DND-41 (cell line): ENCODE measurements at regions not wholly inside any gene's neighbourhood (a gene's known extent, or its start where the extent isn't known, plus 50 kb on each side); places are given as distances from the start of the nearest gene placed in this dataset.

ENCODE experiments used
- ATAC-seq: fragments of 200-7000 bp; cut with Tn5 transposase; 3 replicates; pipeline ENCODE4 v1.9.1; 2021; ENCODE audit warnings: low read depth; ENCODE audit not compliant: insufficient read depth
- DNase-seq: peaks from one replicate; pipeline ENCODE4 v3.0.0-alpha.2; 2020
- H2AFZ ChIP-seq: 2 replicates; pipeline ENCODE4 v1.6.0; 2012; ENCODE audit warnings: low read depth, low read length
- H3K27ac ChIP-seq: 2 replicates; pipeline ENCODE4 v1.5.1; 2012; ENCODE audit warnings: low read length, inconsistent platforms
- H3K27me3 ChIP-seq: fragments of 200-600 bp; sonication (generic); 2 replicates; pipeline ENCODE4 v1.6.0; 2012; ENCODE audit warnings: low read length, mild to moderate bottlenecking, inconsistent platforms; ENCODE audit not compliant: insufficient read depth, poor library complexity
- H3K36me3 ChIP-seq: 2 replicates; pipeline ENCODE4 v1.5.1; 2012; ENCODE audit warnings: low read length, inconsistent platforms; ENCODE audit not compliant: insufficient read depth
- H3K4me1 ChIP-seq: 2 replicates; pipeline ENCODE4 v1.5.1; 2012; ENCODE audit warnings: mild to moderate bottlenecking, low read length; ENCODE audit not compliant: insufficient read depth
- H3K4me2 ChIP-seq: 2 replicates; pipeline ENCODE4 v1.6.0; 2012; ENCODE audit warnings: mild to moderate bottlenecking, moderate library complexity, low read length, inconsistent platforms; ENCODE audit not compliant: insufficient read depth
- H3K4me3 ChIP-seq, 2 experiments: fragments of 200-600 bp in 1 of 2; shearing (Covaris generic) in 1 of 2; 2 replicates each; pipeline ENCODE4 v1.5.1; 2012 to 2016; ENCODE audit warnings: inconsistent platforms in 2 of 2, low read length in 2 of 2, mild to moderate bottlenecking in 2 of 2, low read depth in 1 of 2, moderate library complexity in 1 of 2
- H3K79me2 ChIP-seq: 2 replicates; pipeline ENCODE4 v1.6.0; 2012; ENCODE audit warnings: low read length, inconsistent platforms; ENCODE audit not compliant: insufficient read depth
- H3K9ac ChIP-seq: 2 replicates; pipeline ENCODE4 v1.6.0; 2012; ENCODE audit warnings: low read depth, mild to moderate bottlenecking, inconsistent platforms, low read length, moderate library complexity
- H3K9me3 ChIP-seq: 2 replicates; pipeline ENCODE4 v1.5.1; 2012; ENCODE audit warnings: low read length, moderate library complexity, mild to moderate bottlenecking, inconsistent platforms; ENCODE audit not compliant: insufficient read depth, severe bottlenecking
- H4K20me1 ChIP-seq: 2 replicates; pipeline ENCODE4 v1.6.0; 2012; ENCODE audit warnings: low read length; ENCODE audit not compliant: insufficient read depth
- EZH2 ChIP-seq: IDR thresholded peaks from 3 replicates; pipeline ENCODE4 v1.6.1; 2012; ENCODE audit warnings: borderline replicate concordance, low read depth, mild to moderate bottlenecking, moderate library complexity, low read length, inconsistent platforms; ENCODE audit not compliant: severe bottlenecking
- TF ChIP-seq, protein P1 (sequence below): IDR thresholded peaks from 2 replicates; pipeline ENCODE4 v1.5.1; 2012; ENCODE audit warnings: borderline replicate concordance, low read length, moderate library complexity, mild to moderate bottlenecking; ENCODE audit not compliant: poor library complexity, severe bottlenecking; ENCODE audit errors: extremely low read depth

DNA sequence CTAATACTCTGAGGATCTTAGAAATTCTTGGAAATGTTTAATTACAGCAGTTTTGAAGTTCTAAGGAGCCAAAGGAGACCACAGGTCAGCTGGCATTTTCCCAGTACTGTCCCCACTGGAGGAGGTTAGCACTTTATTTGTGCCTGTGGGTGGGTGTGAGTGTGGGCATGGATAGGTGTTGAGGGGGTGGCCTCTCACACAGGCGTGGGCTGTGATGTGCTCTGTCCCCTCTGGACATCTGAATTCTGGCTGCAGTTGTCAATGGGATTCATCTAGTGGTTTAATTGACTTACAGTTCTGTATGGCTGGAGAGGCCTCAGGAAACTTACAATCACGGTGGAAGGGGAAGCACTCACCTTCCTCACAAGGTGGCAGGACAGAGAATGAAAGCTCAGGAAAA, 135.4 kb upstream of the NAMPT start:
- Histone ChIP-seq H3K36me3 (no peaks in the 10 kb centered on the region), H3K79me2 (no peaks in the 10 kb centered on the region), H3K4me1 (no peaks in the 10 kb centered on the region), H3K9me3 (no peaks in the 10 kb centered on the region), H3K9ac (no peak overlapping the region), H3K27ac (no peak overlapping the region), H4K20me1 (no peaks in the 10 kb centered on the region), H3K27me3 (peaks cover 30% of the 10 kb centered on the region), H3K4me3 (no peak overlapping the region), H2AFZ (no peak overlapping the region), H3K4me2 (no peak overlapping the region)
- TF ChIP-seq, protein P1, sequence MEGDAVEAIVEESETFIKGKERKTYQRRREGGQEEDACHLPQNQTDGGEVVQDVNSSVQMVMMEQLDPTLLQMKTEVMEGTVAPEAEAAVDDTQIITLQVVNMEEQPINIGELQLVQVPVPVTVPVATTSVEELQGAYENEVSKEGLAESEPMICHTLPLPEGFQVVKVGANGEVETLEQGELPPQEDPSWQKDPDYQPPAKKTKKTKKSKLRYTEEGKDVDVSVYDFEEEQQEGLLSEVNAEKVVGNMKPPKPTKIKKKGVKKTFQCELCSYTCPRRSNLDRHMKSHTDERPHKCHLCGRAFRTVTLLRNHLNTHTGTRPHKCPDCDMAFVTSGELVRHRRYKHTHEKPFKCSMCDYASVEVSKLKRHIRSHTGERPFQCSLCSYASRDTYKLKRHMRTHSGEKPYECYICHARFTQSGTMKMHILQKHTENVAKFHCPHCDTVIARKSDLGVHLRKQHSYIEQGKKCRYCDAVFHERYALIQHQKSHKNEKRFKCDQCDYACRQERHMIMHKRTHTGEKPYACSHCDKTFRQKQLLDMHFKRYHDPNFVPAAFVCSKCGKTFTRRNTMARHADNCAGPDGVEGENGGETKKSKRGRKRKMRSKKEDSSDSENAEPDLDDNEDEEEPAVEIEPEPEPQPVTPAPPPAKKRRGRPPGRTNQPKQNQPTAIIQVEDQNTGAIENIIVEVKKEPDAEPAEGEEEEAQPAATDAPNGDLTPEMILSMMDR: no peak
- TF ChIP-seq EZH2: no peak
- ATAC-seq: no peak
- no peak for DNase-seq

DNA sequence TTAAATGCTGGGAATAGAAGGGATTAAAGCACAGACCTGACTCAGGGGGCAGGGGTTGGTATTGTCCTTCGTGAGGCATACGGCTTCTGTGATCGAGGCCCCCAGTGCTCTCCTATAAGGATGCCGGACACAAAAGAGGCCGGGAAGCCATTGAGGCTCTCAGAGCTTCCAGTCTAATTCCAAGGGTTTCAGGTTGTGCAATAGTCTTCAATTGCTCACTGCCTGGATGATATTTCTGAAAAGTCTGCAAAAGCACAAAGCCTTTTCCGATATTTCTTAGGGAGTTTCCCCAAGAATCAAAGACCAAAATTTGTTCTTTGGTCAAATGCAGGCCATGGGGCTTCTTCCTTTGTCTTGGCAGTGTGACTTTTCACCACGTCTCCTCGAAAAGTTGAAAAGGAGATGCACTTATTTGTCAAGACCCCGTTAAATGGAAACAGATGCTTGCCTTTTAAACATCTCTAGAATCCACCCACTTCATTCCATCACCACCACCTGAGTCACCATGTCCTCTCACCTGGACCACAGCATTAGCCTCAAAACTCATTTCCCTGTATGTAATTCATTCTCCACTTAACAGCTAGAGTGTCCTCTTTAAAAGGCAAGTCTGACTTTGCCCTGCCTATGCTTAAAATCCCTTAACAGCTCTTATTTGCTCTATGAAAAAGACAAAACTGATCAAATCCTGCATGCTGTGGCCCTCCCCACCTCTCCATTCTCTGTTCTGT, 134.8 kb upstream of the NAMPT start:
- ATAC-seq: no peak
- no peaks in the 10 kb centered on the region for H3K4me1 ChIP-seq
- H3K4me2 ChIP-seq: no peak overlapping the region
- no peak overlapping the region for H3K9ac ChIP-seq
- TF ChIP-seq, protein P1: no peak
- no peak for TF ChIP-seq EZH2
- H4K20me1 ChIP-seq: no peaks in the 10 kb centered on the region
- no peak for DNase-seq
- H3K36me3 ChIP-seq: no peaks in the 10 kb centered on the region
- H3K9me3 ChIP-seq: no peaks in the 10 kb centered on the region
- no peak overlapping the region for H2AFZ ChIP-seq
- H3K27me3 ChIP-seq: peaks cover 26% of the 10 kb centered on the region
- H3K4me3 ChIP-seq: no peak overlapping the region
- no peaks in the 10 kb centered on the region for H3K79me2 ChIP-seq
- no peak overlapping the region for H3K27ac ChIP-seq

GRCh38 chr7:106418526-106418925, 133.7 kb upstream of the NAMPT start:
- TF ChIP-seq EZH2: no peak
- TF ChIP-seq, protein P1: no peak
- Histone ChIP-seq H4K20me1 (no peaks in the 10 kb centered on the region), H2AFZ (no peak overlapping the region), H3K9me3 (no peaks in the 10 kb centered on the region), H3K79me2 (no peaks in the 10 kb centered on the region), H3K4me3 (no peak overlapping the region), H3K4me2 (no peak overlapping the region), H3K9ac (no peak overlapping the region), H3K27ac (no peak overlapping the region), H3K27me3 (peaks cover 29% of the 10 kb centered on the region), H3K4me1 (no peaks in the 10 kb centered on the region), H3K36me3 (no peaks in the 10 kb centered on the region)
- DNase-seq: no peak
- ATAC-seq: no peak
